HG03095 (cell line): ENCODE measurements at regions not wholly inside any gene's neighbourhood (a gene's known extent, or its start where the extent isn't known, plus 50 kb on each side); places are given as distances from the start of the nearest gene placed in this dataset.

Source experiments
- ATAC-seq: cut with Tn5 transposase; IDR thresholded peaks from one replicate; pipeline ENCODE4 v1.9.1; 2021; ENCODE audit warnings: moderate library complexity; ENCODE audit not compliant: unreplicated experiment

- ATAC-seq, result no peak
Measured at GRCh38 chr10:28481968-28482367, 51.0 kb upstream of the WAC start.
